ENCODE measurements at regions not wholly inside any gene's neighbourhood (a gene's known extent, or its start where the extent isn't known, plus 50 kb on each side); places are given as distances from the start of the nearest gene placed in this dataset.

DNA sequence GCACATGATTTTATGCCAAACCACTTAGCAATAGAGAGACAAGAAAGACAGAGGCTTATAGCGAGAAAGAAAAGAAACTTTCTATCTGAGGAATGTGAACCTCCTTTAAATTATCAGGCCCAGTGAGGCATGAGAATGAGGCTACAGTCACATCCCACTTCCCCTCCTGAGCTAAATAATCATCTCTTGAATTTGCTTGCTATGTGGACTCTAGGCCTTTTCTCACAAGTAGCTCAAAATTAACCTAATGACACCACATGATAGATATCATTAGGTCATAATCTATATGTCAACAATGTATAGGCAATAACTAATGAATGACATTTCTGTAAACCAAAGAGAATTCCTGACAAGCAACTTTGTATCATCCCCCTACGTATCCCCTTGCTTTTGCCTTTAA, 301.5 kb upstream of the MGAT5 start:
- ATAC-seq (ENCODE audit: low read depth) (no peak), DNase-seq (no peak)
- H3K14ac ChIP-seq (replicated peaks; ENCODE audit: low read depth, low read length), result no peak overlapping the region
- ChIA-PET POLR2A (ENCODE audit: unreplicated experiment) (no interaction called here), CTCF (no interaction called here)
- no CpG with 5 or more reads among the region's 2 CpGs for WGBS, 2 experiments (ENCODE audit: extremely low coverage in 2 of 2, insufficient read length in 1 of 2)
- TF ChIP-seq, protein P1, sequence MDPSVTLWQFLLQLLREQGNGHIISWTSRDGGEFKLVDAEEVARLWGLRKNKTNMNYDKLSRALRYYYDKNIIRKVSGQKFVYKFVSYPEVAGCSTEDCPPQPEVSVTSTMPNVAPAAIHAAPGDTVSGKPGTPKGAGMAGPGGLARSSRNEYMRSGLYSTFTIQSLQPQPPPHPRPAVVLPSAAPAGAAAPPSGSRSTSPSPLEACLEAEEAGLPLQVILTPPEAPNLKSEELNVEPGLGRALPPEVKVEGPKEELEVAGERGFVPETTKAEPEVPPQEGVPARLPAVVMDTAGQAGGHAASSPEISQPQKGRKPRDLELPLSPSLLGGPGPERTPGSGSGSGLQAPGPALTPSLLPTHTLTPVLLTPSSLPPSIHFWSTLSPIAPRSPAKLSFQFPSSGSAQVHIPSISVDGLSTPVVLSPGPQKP (IDR thresholded peaks at IDR 0.05; ENCODE audit: borderline replicate concordance, low read depth, low read length), result no peak
- TF ChIP-seq MXI1 (IDR thresholded peaks at IDR 0.05; ENCODE audit: borderline replicate concordance, low read depth, low read length), result no peak
- H2BK15ac ChIP-seq (ENCODE audit: low read depth, low read length), result no peak overlapping the region
- H3K23ac ChIP-seq (ENCODE audit: low read depth, low read length), result no peak overlapping the region
- H2BK20ac ChIP-seq (ENCODE audit: low read depth, low read length), result no peak overlapping the region
- H3K56ac ChIP-seq (ENCODE audit: extremely low read depth, insufficient read depth, low read length), result no peak overlapping the region
- peaks cover 7% of the 10 kb centered on the region; the same call in 1 of the 2 replicates for H3K27me3 ChIP-seq (ENCODE audit: control insufficient read depth, insufficient read depth, low read length)
- no peak overlapping the region for H3K4me2 ChIP-seq (ENCODE audit: low read depth, low read length)
- H4K8ac ChIP-seq (ENCODE audit: low read depth in 2 of 2, low read length in 2 of 2), result no peak overlapping the region
- intact Hi-C loops (cut with micrococcal nuclease), result no loop called here
- H3K18ac ChIP-seq (ENCODE audit: low read depth, low read length), result no peak overlapping the region
- no peak overlapping the region for H2BK5ac ChIP-seq (ENCODE audit: low read depth, low read length, poor library complexity, severe bottlenecking)
- H3K4me3 ChIP-seq (ENCODE audit: insufficient read depth, low read depth, low read length), result no peak overlapping the region
- no peak overlapping the region for H2AFZ ChIP-seq (replicated peaks; ENCODE audit: low read length, poor library complexity)
- no peaks in the 10 kb centered on the region for H3K79me1 ChIP-seq (ENCODE audit: low read depth in 1 of 2, low read length in 2 of 2)
- H3K9me3 ChIP-seq (ENCODE audit: control insufficient read depth, insufficient read depth, low read length), result no peaks in the 10 kb centered on the region
- BruUV-seq (replicated peaks), result no TSS peak
- H3K27ac ChIP-seq (ENCODE audit: insufficient read depth, low read length), result no peak overlapping the region
- in situ Hi-C loops (cut with MboI; ENCODE audit: low sequenced_read_pairs), result no loop called here
- H4K5ac ChIP-seq (ENCODE audit: low read depth, low read length), result no peak overlapping the region
- no peak overlapping the region for H4K91ac ChIP-seq (ENCODE audit: insufficient read depth, low read depth, low read length)
- H2AK9ac ChIP-seq (replicated peaks; ENCODE audit: low read depth, low read length, poor library complexity), result no peak overlapping the region
- H4K20me1 ChIP-seq (ENCODE audit: insufficient read depth, low read length), result no peaks in the 10 kb centered on the region
- no peaks in the 10 kb centered on the region for H3K36me3 ChIP-seq (ENCODE audit: control insufficient read depth, insufficient read depth, low read length)
- H3K9me1 ChIP-seq (ENCODE audit: insufficient read depth, low read length), result no peaks in the 10 kb centered on the region
- H3K4me1 ChIP-seq (ENCODE audit: control insufficient read depth, insufficient read depth, low read length), result no peaks in the 10 kb centered on the region
- dilution Hi-C loops (cut with HindIII; ENCODE audit: low sequenced_read_pairs, unreplicated experiment), result no loop called here
- H3K4ac ChIP-seq (ENCODE audit: low read depth, low read length), result no peak overlapping the region
- H3K9ac ChIP-seq (ENCODE audit: low read depth, low read length), result no peak overlapping the region
- no peak overlapping the region for H2AK5ac ChIP-seq (ENCODE audit: low read depth, low read length)
- H2BK120ac ChIP-seq (ENCODE audit: low read depth, low read length), result no peak overlapping the region
